MM.1S (cell line): ENCODE measurements at regions not wholly inside any gene's neighbourhood (a gene's known extent, or its start where the extent isn't known, plus 50 kb on each side); places are given as distances from the start of the nearest gene placed in this dataset.

Experiments
- CTCF ChIP-seq: fragments of 300-600 bp; sonication (generic); IDR thresholded peaks from 2 replicates; pipeline ENCODE4 v1.5.1; 2016; ENCODE audit warnings: antibody characterized with exemption, low read length, mixed read lengths
- EZH2 ChIP-seq: fragments of 300-600 bp; sonication (generic); optimal IDR thresholded peaks from 2 replicates; pipeline ENCODE3; 2017; ENCODE audit warnings: low read depth, mild to moderate bottlenecking, antibody characterized with exemption, low read length, mixed read lengths

GRCh38 chr2:239455436-239456203 is 54.8 kb upstream of the HDAC4 start:
- no peak for TF ChIP-seq CTCF
- TF ChIP-seq EZH2, result no peak
